PC-9 (cell line): ENCODE measurements at regions not wholly inside any gene's neighbourhood (a gene's known extent, or its start where the extent isn't known, plus 50 kb on each side); places are given as distances from the start of the nearest gene placed in this dataset.

ENCODE experiments used
- CTCF ChIP-seq: fragments of 200-600 bp; sonication (generic); conservative IDR thresholded peaks from 2 replicates; pipeline ENCODE4 v1.6.1; 2017; ENCODE audit warnings: mixed run types, antibody characterized with exemption, mild to moderate bottlenecking, moderate library complexity
- EZH2 ChIP-seq: fragments of 200-600 bp; sonication (generic); IDR thresholded peaks from 2 replicates; pipeline ENCODE4 v1.8.0; 2017; ENCODE audit warnings: antibody characterized with exemption, low read depth

DNA sequence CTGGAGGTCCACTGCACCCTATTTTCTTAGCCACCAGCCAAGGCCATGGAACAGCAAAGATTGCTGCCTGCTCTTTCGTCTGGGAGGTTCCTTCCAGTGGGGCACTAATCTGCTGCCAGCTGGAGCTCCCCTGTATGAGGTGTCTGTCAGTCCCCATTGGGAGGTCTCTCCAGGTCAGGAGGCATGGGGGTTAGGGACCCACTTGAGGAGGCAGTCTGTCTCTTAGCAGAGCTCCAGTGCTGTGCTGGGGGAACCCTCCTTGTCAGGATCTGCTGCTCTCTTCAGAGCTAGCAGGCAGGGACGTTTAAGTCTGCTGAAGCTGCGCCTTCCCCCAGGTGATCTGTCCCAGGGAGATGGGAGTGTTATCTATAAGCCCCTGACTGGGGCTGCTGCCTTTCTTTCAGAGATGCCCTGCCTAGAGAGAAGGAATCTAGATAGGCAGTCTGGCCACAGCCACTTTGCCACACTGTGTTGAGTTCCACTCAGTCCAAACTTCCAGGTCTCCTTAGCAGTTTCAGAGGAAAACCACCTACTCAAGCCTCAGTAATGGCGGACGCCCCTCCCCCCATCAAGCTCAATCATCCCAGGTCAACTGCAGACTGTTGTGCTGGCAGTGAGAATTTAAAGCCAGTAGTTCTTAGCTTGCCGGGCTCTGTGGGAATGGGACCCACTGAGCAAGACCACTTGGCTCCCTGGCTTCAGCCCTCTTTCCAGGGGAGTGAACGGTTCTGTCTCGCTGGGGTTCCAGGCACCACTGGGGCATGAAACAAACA lies 317.7 kb downstream of the LRRC70 start:
- no peak for TF ChIP-seq CTCF
- no peak for TF ChIP-seq EZH2
